GM23338 (cell line): ENCODE measurements at regions not wholly inside any gene's neighbourhood (a gene's known extent, or its start where the extent isn't known, plus 50 kb on each side); places are given as distances from the start of the nearest gene placed in this dataset.

Experiments used
- ATAC-seq: fragments of 200-7000 bp; cut with Tn5 transposase; 3 replicates; pipeline ENCODE4 v1.9.1; 2020
- DNase-seq: peaks from one replicate; pipeline ENCODE4 v3.0.0-alpha.2; 2015; ENCODE audit warnings: low spot score
- H2AFZ ChIP-seq: fragments of 200-600 bp; sonication (generic); 2 replicates; pipeline ENCODE4 v1.8.0; 2016; ENCODE audit warnings: antibody characterized with exemption, mild to moderate bottlenecking, moderate library complexity
- H3F3A ChIP-seq: fragments of 200-600 bp; sonication (generic); replicated peaks from 2 replicates; pipeline ENCODE4 v1.8.0; 2017; ENCODE audit warnings: antibody characterized with exemption, mixed run types, low read depth
- H3K27ac ChIP-seq: fragments of 200-600 bp; sonication (generic); 2 replicates; pipeline ENCODE4 v1.6.1; 2016; ENCODE audit warnings: low read depth
- H3K27me3 ChIP-seq: fragments of 200-600 bp; sonication (generic); 2 replicates; pipeline ENCODE4 v1.8.0; 2016; ENCODE audit warnings: mild to moderate bottlenecking, mixed run types, moderate library complexity; ENCODE audit not compliant: insufficient read depth
- H3K36me3 ChIP-seq: fragments of 200-600 bp; sonication (generic); 2 replicates; pipeline ENCODE4 v1.8.0; 2016; ENCODE audit warnings: mild to moderate bottlenecking; ENCODE audit not compliant: insufficient read depth
- H3K4me1 ChIP-seq: fragments of 200-600 bp; sonication (generic); 2 replicates; pipeline ENCODE4 v1.8.0; 2016; ENCODE audit warnings: mild to moderate bottlenecking, moderate library complexity; ENCODE audit not compliant: insufficient read depth
- H3K4me2 ChIP-seq: fragments of 200-600 bp; sonication (generic); 2 replicates; pipeline ENCODE4 v1.7.1; 2017; ENCODE audit warnings: mixed run types
- H3K4me3 ChIP-seq: fragments of 200-600 bp; sonication (generic); 2 replicates; pipeline ENCODE4 v1.6.1; 2016; ENCODE audit warnings: mixed run types
- H3K79me2 ChIP-seq: fragments of 200-600 bp; sonication (generic); replicated peaks from 2 replicates; pipeline ENCODE4 v1.8.0; 2017; ENCODE audit warnings: mild to moderate bottlenecking; ENCODE audit not compliant: insufficient read depth
- H3K9me2 ChIP-seq: fragments of 200-600 bp; sonication (generic); 2 replicates; pipeline ENCODE4 v1.8.0; 2017; ENCODE audit not compliant: insufficient read depth
- H4K20me1 ChIP-seq: fragments of 200-600 bp; sonication (generic); replicated peaks from 2 replicates; pipeline ENCODE4 v1.8.0; 2017; ENCODE audit warnings: mild to moderate bottlenecking; ENCODE audit not compliant: insufficient read depth
- H3K27ac Mint-ChIP-seq: 2 replicates; pipeline ENCODE4 v1.8.0; 2020; ENCODE audit warnings: inconsistent platforms, mild to moderate bottlenecking, moderate library complexity, mixed read lengths
- H3K27me3 Mint-ChIP-seq: 3 replicates; pipeline ENCODE4 v1.8.0; 2022; ENCODE audit warnings: low read depth, mild to moderate bottlenecking, moderate library complexity, mixed read lengths, inconsistent platforms; ENCODE audit not compliant: insufficient read depth, poor library complexity
- H3K36me3 Mint-ChIP-seq: 3 replicates; pipeline ENCODE4 v1.8.0; 2021; ENCODE audit warnings: low read depth, mild to moderate bottlenecking, inconsistent platforms, moderate library complexity, mixed read lengths
- H3K4me1 Mint-ChIP-seq: 3 replicates; pipeline ENCODE4 v1.8.0; 2020; ENCODE audit warnings: mild to moderate bottlenecking, inconsistent platforms, mixed read lengths
- H3K4me3 Mint-ChIP-seq: 3 replicates; pipeline ENCODE4 v1.8.0; 2021; ENCODE audit warnings: moderate library complexity, mild to moderate bottlenecking, inconsistent platforms, mixed read lengths
- H3K9me3 Mint-ChIP-seq: 3 replicates; pipeline ENCODE4 v1.8.0; 2020; ENCODE audit warnings: moderate library complexity, mild to moderate bottlenecking, inconsistent platforms, mixed read lengths
- CREB1 ChIP-seq: fragments of 250-450 bp; sonication (Bioruptor Pico); IDR thresholded peaks from 2 replicates; pipeline ENCODE4 v1.5.0; 2020; ENCODE audit warnings: low read depth, mild to moderate bottlenecking, moderate library complexity
- CTCF ChIP-seq, 2 experiments: fragments of 200-600 bp in 1 of 2; sonication (generic) in 1 of 2; conservative IDR thresholded peaks; 2 replicates each; pipeline versions ENCODE4 v1.5.1 to v1.6.1; 2016 to 2017; ENCODE audit warnings: antibody characterized with exemption in 2 of 2, low read depth in 2 of 2, mild to moderate bottlenecking in 2 of 2, moderate library complexity in 1 of 2
- ETS1 ChIP-seq: IDR thresholded peaks from 2 replicates; pipeline ENCODE4 v1.6.1; 2016; ENCODE audit warnings: antibody characterized with exemption
- EZH2 ChIP-seq: fragments of 200-600 bp; sonication (generic); IDR thresholded peaks from one replicate; pipeline ENCODE4 v1.8.0; 2017; ENCODE audit warnings: antibody characterized with exemption, mild to moderate bottlenecking, low read depth; ENCODE audit not compliant: unreplicated experiment
- JUNB ChIP-seq: IDR thresholded peaks from one replicate; pipeline ENCODE4 v1.6.1; 2016; ENCODE audit warnings: antibody characterized with exemption; ENCODE audit not compliant: unreplicated experiment
- NANOG ChIP-seq: IDR thresholded peaks from 2 replicates; pipeline ENCODE4 v1.6.1; 2016; ENCODE audit warnings: antibody characterized with exemption, borderline replicate concordance
- POLR2AphosphoS5 ChIP-seq: IDR thresholded peaks from 2 replicates; pipeline ENCODE4 v1.6.1; 2016; ENCODE audit warnings: antibody characterized with exemption, low read depth
- ZNF114 ChIP-seq: fragments of 250-450 bp; sonication (Bioruptor Pico); IDR thresholded peaks from 2 replicates; pipeline ENCODE4 v1.5.0; 2020; ENCODE audit warnings: mild to moderate bottlenecking, moderate library complexity
- ZNF331 ChIP-seq: fragments of 250-450 bp; sonication (Bioruptor Pico); IDR thresholded peaks from 2 replicates; pipeline ENCODE4 v1.5.0; 2020; ENCODE audit warnings: low read depth, mild to moderate bottlenecking, moderate library complexity

- Mint-ChIP-seq H3K27me3 (peaks cover 18% of the 10 kb centered on the region), H3K4me1 (peaks cover 8% of the 10 kb centered on the region), H3K4me3 (no peak overlapping the region), H3K9me3 (no peaks in the 10 kb centered on the region), H3K36me3 (no peaks in the 10 kb centered on the region), H3K27ac (no peak overlapping the region)
- no peaks in the 10 kb centered on the region for H3K79me2 ChIP-seq
- H3K27me3 ChIP-seq: peaks cover 43% of the 10 kb centered on the region
- H3F3A ChIP-seq: no peaks in the 10 kb centered on the region
- ATAC-seq (no peak), DNase-seq (no peak)
- H3K9me2 ChIP-seq: peaks cover 1% of the 10 kb centered on the region; the same call in 1 of the 2 replicates
- no peaks in the 10 kb centered on the region for H3K36me3 ChIP-seq
- peaks cover 7% of the 10 kb centered on the region for H3K4me1 ChIP-seq
- no peak for TF ChIP-seq JUNB
- no peak for TF ChIP-seq CTCF (conservative IDR thresholded peaks at IDR 0.05; ENCODE audit: low read depth in 2 of 2)
- TF ChIP-seq ZNF114: no peak
- no peak for TF ChIP-seq ETS1
- TF ChIP-seq NANOG: no peak
- TF ChIP-seq POLR2AphosphoS5: no peak
- H4K20me1 ChIP-seq: 0 out of 2 replicates have a peak, but pooled peaks cover 3% of the 10 kb centered on the region
- H3K4me3 ChIP-seq: no peak overlapping the region
- H3K4me2 ChIP-seq: no peak overlapping the region
- H2AFZ ChIP-seq: no peak overlapping the region
- no peak overlapping the region for H3K27ac ChIP-seq
Observed at GRCh38 chr5:144088206-144089064, 82.0 kb downstream of the YIPF5 start.

- ATAC-seq (no peak), DNase-seq (no peak)
- no peaks in the 10 kb centered on the region for H3F3A ChIP-seq
- Mint-ChIP-seq H3K4me3 (no peak overlapping the region), H3K9me3 (no peaks in the 10 kb centered on the region), H3K4me1 (peaks cover 13% of the 10 kb centered on the region), H3K27ac (no peak overlapping the region), H3K36me3 (no peaks in the 10 kb centered on the region), H3K27me3 (peaks cover 21% of the 10 kb centered on the region)
- H3K27me3 ChIP-seq: peaks cover 54% of the 10 kb centered on the region
- 0 out of 2 replicates have a peak, but pooled peaks cover 3% of the 10 kb centered on the region for H4K20me1 ChIP-seq
- no peaks in the 10 kb centered on the region for H3K9me2 ChIP-seq
- no peak overlapping the region for H3K4me2 ChIP-seq
- peaks cover 12% of the 10 kb centered on the region for H3K4me1 ChIP-seq
- no peak overlapping the region for H3K4me3 ChIP-seq
- H3K27ac ChIP-seq: no peak overlapping the region
- H3K79me2 ChIP-seq: no peaks in the 10 kb centered on the region
- no peaks in the 10 kb centered on the region for H3K36me3 ChIP-seq
- H2AFZ ChIP-seq: no peak overlapping the region
- no peak for TF ChIP-seq EZH2
- no peak for TF ChIP-seq JUNB
- no peak for TF ChIP-seq CTCF (conservative IDR thresholded peaks at IDR 0.05; ENCODE audit: low read depth in 2 of 2)
- no peak for TF ChIP-seq POLR2AphosphoS5
- TF ChIP-seq CREB1 (CRISPR knock-in tag): no peak
- no peak for TF ChIP-seq ZNF331 (CRISPR knock-in tag)
- TF ChIP-seq NANOG: no peak
Observed at GRCh38 chr5:144089401-144090021, 80.9 kb downstream of the YIPF5 start.
